Testis (tissue), 2 donors: ENCODE measurements at regions not wholly inside any gene's neighbourhood (a gene's known extent, or its start where the extent isn't known, plus 50 kb on each side); places are given as distances from the start of the nearest gene placed in this dataset.

Experiments used
- CTCF ChIP-seq, 3 experiments: fragments of 450-650 bp in 2 of 3; fragments of 200-600 bp in 1 of 3; sonication (generic) in 1 of 3; IDR thresholded peaks; one replicate each; pipeline ENCODE4 v1.5.1; 2016 to 2019; ENCODE audit warnings: antibody characterized with exemption in 3 of 3, mild to moderate bottlenecking in 2 of 3, moderate library complexity in 1 of 3
- POLR2A ChIP-seq: fragments of 450-650 bp; IDR thresholded peaks from one replicate; pipeline ENCODE4 v1.6.1; 2017; ENCODE audit warnings: antibody characterized with exemption, mild to moderate bottlenecking, moderate library complexity

GRCh38 chr6:87858440-87858839, 156.4 kb upstream of the AKIRIN2 start:
- TF ChIP-seq CTCF (IDR thresholded peaks at IDR 0.05) (no peak), POLR2A (no peak)
